SK-N-SH treated with all-trans-retinoic acid at 6 μM for 48 hours (cell line): ENCODE measurements at regions not wholly inside any gene's neighbourhood (a gene's known extent, or its start where the extent isn't known, plus 50 kb on each side); places are given as distances from the start of the nearest gene placed in this dataset.

Source experiments
- ATAC-seq: fragments of 200-7000 bp; cut with Tn5 transposase; 3 replicates; pipeline ENCODE4 v1.9.1; 2020; ENCODE audit warnings: mild to moderate bottlenecking, moderate library complexity
- ARNTL ChIP-seq: fragments of 450-650 bp; formaldehyde crosslinking; IDR thresholded peaks from 2 replicates; pipeline ENCODE4 v1.5.0; 2020; ENCODE audit warnings: low read depth, mild to moderate bottlenecking, moderate library complexity, borderline replicate concordance
- BACH2 ChIP-seq: fragments of 250-450 bp; sonication (Bioruptor Pico); IDR thresholded peaks from 2 replicates; pipeline ENCODE4 v1.9.0; 2021; ENCODE audit warnings: mild to moderate bottlenecking, borderline replicate concordance
- CSDC2 ChIP-seq: fragments of 250-450 bp; sonication (Bioruptor Pico); IDR thresholded peaks from 2 replicates; pipeline ENCODE4 v1.5.0; 2020; ENCODE audit warnings: mild to moderate bottlenecking, moderate library complexity
- CSRNP3 ChIP-seq: fragments of 250-450 bp; sonication (Bioruptor Pico); IDR thresholded peaks from 2 replicates; pipeline ENCODE4 v1.5.1; 2021; ENCODE audit warnings: mild to moderate bottlenecking, moderate library complexity
- ESRRG ChIP-seq: fragments of 250-450 bp; sonication (Bioruptor Pico); IDR thresholded peaks from 2 replicates; pipeline ENCODE4 v1.6.1; 2021; ENCODE audit warnings: mild to moderate bottlenecking
- GLIS3 ChIP-seq: fragments of 250-450 bp; sonication (Bioruptor Pico); IDR thresholded peaks from 2 replicates; pipeline ENCODE4 v1.5.0; 2020; ENCODE audit warnings: mild to moderate bottlenecking, moderate library complexity
- ISL1 ChIP-seq: fragments of 250-450 bp; sonication (Bioruptor Pico); IDR thresholded peaks from 2 replicates; pipeline ENCODE4 v2.1.2; 2022; ENCODE audit warnings: mild to moderate bottlenecking, moderate library complexity
- OSR1 ChIP-seq: fragments of 250-450 bp; sonication (Bioruptor Pico); IDR thresholded peaks from 2 replicates; pipeline ENCODE4 v1.8.0; 2022; ENCODE audit warnings: moderate library complexity, mild to moderate bottlenecking, inconsistent platforms
- POU6F1 ChIP-seq: fragments of 250-450 bp; sonication (Bioruptor Pico); IDR thresholded peaks from 2 replicates; pipeline ENCODE4 v1.8.0; 2021; ENCODE audit warnings: low read depth, mild to moderate bottlenecking, moderate library complexity, borderline replicate concordance
- RARB ChIP-seq: fragments of 250-450 bp; sonication (Bioruptor Pico); IDR thresholded peaks from 2 replicates; pipeline ENCODE4 v1.8.0; 2021; ENCODE audit warnings: mild to moderate bottlenecking, moderate library complexity
- SNAI2 ChIP-seq: fragments of 250-450 bp; sonication (Bioruptor Pico); IDR thresholded peaks from 2 replicates; pipeline ENCODE4 v1.5.0; 2020; ENCODE audit warnings: mild to moderate bottlenecking, moderate library complexity
- TCF4 ChIP-seq: fragments of 250-450 bp; sonication (Bioruptor Pico); IDR thresholded peaks from 2 replicates; pipeline ENCODE4 v1.8.0; 2021; ENCODE audit warnings: mild to moderate bottlenecking, moderate library complexity, borderline replicate concordance
- TOX ChIP-seq: fragments of 250-450 bp; sonication (Bioruptor Pico); IDR thresholded peaks from 2 replicates; pipeline ENCODE4 v1.8.0; 2021; ENCODE audit warnings: mild to moderate bottlenecking, moderate library complexity, borderline replicate concordance
- TSHZ2 ChIP-seq: fragments of 250-450 bp; sonication (Bioruptor Pico); IDR thresholded peaks from 2 replicates; pipeline ENCODE4 v1.5.0; 2020; ENCODE audit warnings: mild to moderate bottlenecking, moderate library complexity
- ZC3H10 ChIP-seq: fragments of 250-450 bp; sonication (Bioruptor Pico); IDR thresholded peaks from 2 replicates; pipeline ENCODE4 v1.5.1; 2021; ENCODE audit warnings: mild to moderate bottlenecking, moderate library complexity
- ZFP3 ChIP-seq: fragments of 250-450 bp; sonication (Bioruptor Pico); IDR thresholded peaks from 2 replicates; pipeline ENCODE4 v1.5.0; 2020; ENCODE audit warnings: mild to moderate bottlenecking, moderate library complexity
- ZFP30 ChIP-seq: fragments of 450-650 bp; formaldehyde crosslinking; IDR thresholded peaks from 2 replicates; pipeline ENCODE4 v1.5.0; 2022; ENCODE audit warnings: mild to moderate bottlenecking, moderate library complexity
- ZNF565 ChIP-seq: fragments of 450-650 bp; formaldehyde crosslinking; conservative IDR thresholded peaks from 2 replicates; pipeline ENCODE4 v1.5.0; 2020; ENCODE audit warnings: low read depth, mild to moderate bottlenecking, moderate library complexity
- ZNF70 ChIP-seq: fragments of 450-650 bp; formaldehyde crosslinking; IDR thresholded peaks from 2 replicates; pipeline ENCODE4 v1.5.0; 2020; ENCODE audit warnings: mild to moderate bottlenecking, moderate library complexity
- ZNF8 ChIP-seq: fragments of 450-650 bp; formaldehyde crosslinking; IDR thresholded peaks from 2 replicates; pipeline ENCODE4 v1.5.0; 2020; ENCODE audit warnings: mild to moderate bottlenecking, moderate library complexity
- TF ChIP-seq, protein P1 (sequence below): fragments of 250-450 bp; sonication (Bioruptor Pico); IDR thresholded peaks from 2 replicates; pipeline ENCODE4 v1.8.0; 2020; ENCODE audit warnings: mild to moderate bottlenecking, moderate library complexity, borderline replicate concordance
- TF ChIP-seq, protein P2 (sequence below): fragments of 250-450 bp; sonication (Bioruptor Pico); IDR thresholded peaks from 2 replicates; pipeline ENCODE4 v1.5.1; 2020; ENCODE audit warnings: low read depth, mild to moderate bottlenecking, moderate library complexity

GRCh38 chr3:166962911-166963310, 417.2 kb downstream of the ZBBX start:
- no peak for ATAC-seq
- TF ChIP-seq RARB (no peak), ARNTL (no peak), ZFP30 (CRISPR knock-in tag) (no peak), ZNF565 (CRISPR knock-in tag) (no peak), ISL1 (CRISPR knock-in tag) (no peak), GLIS3 (no peak), ZNF8 (no peak), ESRRG (CRISPR knock-in tag) (no peak), TCF4 (no peak), CSRNP3 (CRISPR knock-in tag) (no peak)

DNA sequence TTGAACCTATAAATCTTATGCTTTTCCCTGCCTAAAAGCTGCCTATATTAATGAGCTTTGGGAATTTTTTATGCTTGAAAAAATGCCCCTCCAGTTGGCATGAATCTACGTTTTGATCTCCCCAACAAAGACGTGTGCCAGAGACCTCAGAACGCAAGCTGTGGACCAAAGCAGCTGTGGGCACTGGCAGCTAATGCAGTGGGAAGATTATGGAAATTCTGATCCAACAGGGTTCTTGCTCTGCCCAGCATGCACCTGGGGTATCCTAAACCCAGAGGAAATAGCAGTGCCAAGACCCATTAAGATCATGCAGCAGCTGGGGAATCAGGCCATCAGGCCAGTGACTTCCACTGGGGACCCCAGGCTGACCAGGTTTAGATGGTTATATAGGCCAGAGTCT, 423.0 kb downstream of the ZBBX start:
- no peak for ATAC-seq
- TF ChIP-seq CSDC2 (CRISPR knock-in tag) = no peak
- TF ChIP-seq ZFP3 (CRISPR knock-in tag) = no peak
- no peak for TF ChIP-seq TCF4
- TF ChIP-seq ISL1 (CRISPR knock-in tag) = no peak
- no peak for TF ChIP-seq GLIS3
- no peak for TF ChIP-seq ZNF565 (CRISPR knock-in tag)
- TF ChIP-seq SNAI2 (CRISPR knock-in tag) = no peak
- TF ChIP-seq ZNF70 (CRISPR knock-in tag) = no peak
- TF ChIP-seq BACH2 = no peak
- TF ChIP-seq, protein P1, sequence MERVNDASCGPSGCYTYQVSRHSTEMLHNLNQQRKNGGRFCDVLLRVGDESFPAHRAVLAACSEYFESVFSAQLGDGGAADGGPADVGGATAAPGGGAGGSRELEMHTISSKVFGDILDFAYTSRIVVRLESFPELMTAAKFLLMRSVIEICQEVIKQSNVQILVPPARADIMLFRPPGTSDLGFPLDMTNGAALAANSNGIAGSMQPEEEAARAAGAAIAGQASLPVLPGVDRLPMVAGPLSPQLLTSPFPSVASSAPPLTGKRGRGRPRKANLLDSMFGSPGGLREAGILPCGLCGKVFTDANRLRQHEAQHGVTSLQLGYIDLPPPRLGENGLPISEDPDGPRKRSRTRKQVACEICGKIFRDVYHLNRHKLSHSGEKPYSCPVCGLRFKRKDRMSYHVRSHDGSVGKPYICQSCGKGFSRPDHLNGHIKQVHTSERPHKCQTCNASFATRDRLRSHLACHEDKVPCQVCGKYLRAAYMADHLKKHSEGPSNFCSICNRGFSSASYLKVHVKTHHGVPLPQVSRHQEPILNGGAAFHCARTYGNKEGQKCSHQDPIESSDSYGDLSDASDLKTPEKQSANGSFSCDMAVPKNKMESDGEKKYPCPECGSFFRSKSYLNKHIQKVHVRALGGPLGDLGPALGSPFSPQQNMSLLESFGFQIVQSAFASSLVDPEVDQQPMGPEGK (CRISPR knock-in tag) = no peak
- no peak for TF ChIP-seq ZNF8
- TF ChIP-seq TOX (CRISPR knock-in tag) = no peak
- TF ChIP-seq, protein P2, sequence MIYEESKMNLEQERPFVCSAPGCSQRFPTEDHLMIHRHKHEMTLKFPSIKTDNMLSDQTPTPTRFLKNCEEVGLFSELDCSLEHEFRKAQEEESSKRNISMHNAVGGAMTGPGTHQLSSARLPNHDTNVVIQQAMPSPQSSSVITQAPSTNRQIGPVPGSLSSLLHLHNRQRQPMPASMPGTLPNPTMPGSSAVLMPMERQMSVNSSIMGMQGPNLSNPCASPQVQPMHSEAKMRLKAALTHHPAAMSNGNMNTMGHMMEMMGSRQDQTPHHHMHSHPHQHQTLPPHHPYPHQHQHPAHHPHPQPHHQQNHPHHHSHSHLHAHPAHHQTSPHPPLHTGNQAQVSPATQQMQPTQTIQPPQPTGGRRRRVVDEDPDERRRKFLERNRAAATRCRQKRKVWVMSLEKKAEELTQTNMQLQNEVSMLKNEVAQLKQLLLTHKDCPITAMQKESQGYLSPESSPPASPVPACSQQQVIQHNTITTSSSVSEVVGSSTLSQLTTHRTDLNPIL (CRISPR knock-in tag) = no peak
- TF ChIP-seq ZFP30 (CRISPR knock-in tag) = no peak
- TF ChIP-seq ZC3H10 = no peak
- no peak for TF ChIP-seq OSR1 (CRISPR knock-in tag)

GRCh38 chr3:166955201-166955939, 424.7 kb downstream of the ZBBX start:
- TF ChIP-seq POU6F1 (CRISPR knock-in tag) (no peak), ZNF70 (CRISPR knock-in tag) (no peak), TCF4 (no peak), BACH2 (no peak), ZNF565 (CRISPR knock-in tag) (no peak), RARB (no peak), ZFP30 (CRISPR knock-in tag) (no peak), SNAI2 (CRISPR knock-in tag) (no peak), TSHZ2 (CRISPR knock-in tag) (no peak), CSRNP3 (CRISPR knock-in tag) (no peak), CSDC2 (CRISPR knock-in tag) (no peak)
- TF ChIP-seq, protein P1 (CRISPR knock-in tag) = no peak
- ATAC-seq = no peak
